Endothelial cell (in vitro differentiated cells): ENCODE measurements at regions not wholly inside any gene's neighbourhood (a gene's known extent, or its start where the extent isn't known, plus 50 kb on each side); places are given as distances from the start of the nearest gene placed in this dataset.
"Not testable (repeated sequence)": the region's sequence is repeated elsewhere in the genome, so short reads cannot be mapped to it uniquely, and the experiment has no call there.

ENCODE experiments used
- DNase-seq: peaks from one replicate; pipeline ENCODE4 v3.0.0; 2021; ENCODE audit warnings: low spot score
- H3K27ac Mint-ChIP-seq: one replicate; pipeline ENCODE4 v1.8.0; 2021; ENCODE audit warnings: mixed read lengths, inconsistent platforms; ENCODE audit not compliant: unreplicated experiment
- H3K27me3 Mint-ChIP-seq: one replicate; pipeline ENCODE4 v1.8.0; 2021; ENCODE audit warnings: mild to moderate bottlenecking, moderate library complexity, mixed read lengths, inconsistent platforms; ENCODE audit not compliant: unreplicated experiment
- H3K36me3 Mint-ChIP-seq: one replicate; pipeline ENCODE4 v1.8.0; 2021; ENCODE audit warnings: mild to moderate bottlenecking, low read depth, mixed read lengths, inconsistent platforms; ENCODE audit not compliant: unreplicated experiment
- H3K4me1 Mint-ChIP-seq: one replicate; pipeline ENCODE4 v1.8.0; 2021; ENCODE audit warnings: mild to moderate bottlenecking, mixed read lengths, inconsistent platforms; ENCODE audit not compliant: unreplicated experiment
- H3K4me3 Mint-ChIP-seq: one replicate; pipeline ENCODE4 v1.8.0; 2021; ENCODE audit warnings: mild to moderate bottlenecking, mixed read lengths, inconsistent platforms; ENCODE audit not compliant: unreplicated experiment
- H3K9me3 Mint-ChIP-seq: one replicate; pipeline ENCODE4 v1.8.0; 2021; ENCODE audit warnings: mixed read lengths, inconsistent platforms; ENCODE audit not compliant: unreplicated experiment
- CTCF ChIP-seq: fragments of 200-600 bp; sonication (generic); IDR thresholded peaks from one replicate; pipeline ENCODE4 v1.5.0; 2021; ENCODE audit warnings: antibody characterized with exemption; ENCODE audit not compliant: unreplicated experiment

DNA sequence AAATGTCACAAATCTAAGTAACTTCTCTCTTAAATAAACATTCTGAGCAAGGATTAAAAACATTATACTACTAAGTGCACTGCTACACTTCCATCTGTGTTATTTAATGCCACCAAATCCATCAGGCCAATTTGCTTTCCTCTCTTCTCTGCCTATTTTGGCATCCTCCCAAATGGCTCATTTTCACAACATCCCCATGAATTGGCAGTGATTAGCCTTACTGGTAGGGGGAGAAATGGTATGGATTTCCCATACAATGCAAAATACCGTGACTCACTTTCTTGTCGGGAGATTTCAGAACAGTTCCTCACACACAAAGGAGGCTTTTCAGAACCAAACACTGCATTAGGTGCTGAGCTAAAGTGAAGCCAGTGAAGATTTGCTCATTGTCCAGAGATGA is 195.7 kb downstream of the MIS18A start:
- Mint-ChIP-seq H3K4me3 (no peak overlapping the region), H3K27ac (no peak overlapping the region), H3K4me1 (no peaks in the 10 kb centered on the region), H3K27me3 (no peaks in the 10 kb centered on the region), H3K36me3 (no peaks in the 10 kb centered on the region), H3K9me3 (no peaks in the 10 kb centered on the region)
- DNase-seq = no peak
- TF ChIP-seq CTCF = no peak

DNA sequence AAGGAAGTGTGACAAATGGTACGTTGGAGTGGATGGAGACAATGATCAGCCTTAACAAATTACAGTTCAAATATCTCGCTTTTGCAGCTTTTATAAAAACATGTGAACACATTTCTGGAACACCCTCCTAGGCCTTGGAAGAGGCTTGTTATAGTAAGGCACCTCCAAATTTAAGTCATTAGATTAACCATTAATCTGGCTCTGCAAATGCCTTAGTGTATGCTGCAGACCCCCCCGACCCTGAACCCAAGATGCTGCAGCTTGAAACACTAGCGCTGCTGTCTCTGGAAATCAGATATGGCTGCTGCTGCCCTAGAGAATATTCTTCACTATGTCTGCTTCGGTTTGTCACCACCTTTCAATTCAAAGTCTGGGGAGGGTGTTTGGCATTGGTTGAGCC is 196.4 kb downstream of the MIS18A start:
- H3K36me3 Mint-ChIP-seq = no peaks in the 10 kb centered on the region
- H3K9me3 Mint-ChIP-seq = no peaks in the 10 kb centered on the region
- TF ChIP-seq CTCF = no peak
- no peaks in the 10 kb centered on the region for H3K4me1 Mint-ChIP-seq
- no peak for DNase-seq
- H3K4me3 Mint-ChIP-seq = no peak overlapping the region
- no peaks in the 10 kb centered on the region for H3K27me3 Mint-ChIP-seq
- H3K27ac Mint-ChIP-seq = no peak overlapping the region

- no peaks in the 10 kb centered on the region for H3K4me1 Mint-ChIP-seq
- H3K27ac Mint-ChIP-seq = no peak overlapping the region
- H3K4me3 Mint-ChIP-seq = no peak overlapping the region
- no peak for TF ChIP-seq CTCF
- H3K36me3 Mint-ChIP-seq = no peaks in the 10 kb centered on the region
- peaks cover 2% of the 10 kb centered on the region for H3K27me3 Mint-ChIP-seq
- no peak for DNase-seq
- no peaks in the 10 kb centered on the region for H3K9me3 Mint-ChIP-seq
Observed at GRCh38 chr21:32073593-32073992, 200.8 kb downstream of the HUNK start.

- no peaks in the 10 kb centered on the region for H3K9me3 Mint-ChIP-seq
- DNase-seq = no peak
- TF ChIP-seq CTCF = no peak
- H3K27me3 Mint-ChIP-seq = peaks cover 2% of the 10 kb centered on the region
- H3K27ac Mint-ChIP-seq = no peak overlapping the region
- no peaks in the 10 kb centered on the region for H3K36me3 Mint-ChIP-seq
- H3K4me3 Mint-ChIP-seq = no peak overlapping the region
- no peaks in the 10 kb centered on the region for H3K4me1 Mint-ChIP-seq
Observed at GRCh38 chr21:32073190-32073589, 200.4 kb downstream of the HUNK start.

GRCh38 chr21:32071620-32072019 is 198.8 kb downstream of the HUNK start:
- not testable (repeated sequence) for H3K9me3 Mint-ChIP-seq, H3K36me3 Mint-ChIP-seq, DNase-seq, H3K4me3 Mint-ChIP-seq, H3K27ac Mint-ChIP-seq, H3K27me3 Mint-ChIP-seq, H3K4me1 Mint-ChIP-seq
